Suprapubic skin (tissue), 4 donors: ENCODE measurements at regions not wholly inside any gene's neighbourhood (a gene's known extent, or its start where the extent isn't known, plus 50 kb on each side); places are given as distances from the start of the nearest gene placed in this dataset.

Source experiments
- POLR2A ChIP-seq, 2 donors: fragments of 450-650 bp; IDR thresholded peaks; one replicate each; pipeline ENCODE4 v1.6.1; 2017; ENCODE audit warnings: antibody characterized with exemption in 2 of 2, mild to moderate bottlenecking in 2 of 2, moderate library complexity in 2 of 2
- POLR2AphosphoS5 ChIP-seq, 3 donors: sonication (generic); formaldehyde crosslinking; IDR thresholded peaks; one replicate each; pipeline ENCODE4 v1.6.1; 2017; ENCODE audit warnings: antibody characterized with exemption in 3 of 3
- TF ChIP-seq, protein P1 (sequence below), 2 donors: fragments of 200-600 bp in 1 of 2; fragments of 450-650 bp in 1 of 2; sonication (generic) in 1 of 2; IDR thresholded peaks; one replicate each; pipeline ENCODE4 v1.5.1; 2016 to 2019; ENCODE audit warnings: antibody characterized with exemption in 2 of 2, mild to moderate bottlenecking in 1 of 2, moderate library complexity in 1 of 2

DNA sequence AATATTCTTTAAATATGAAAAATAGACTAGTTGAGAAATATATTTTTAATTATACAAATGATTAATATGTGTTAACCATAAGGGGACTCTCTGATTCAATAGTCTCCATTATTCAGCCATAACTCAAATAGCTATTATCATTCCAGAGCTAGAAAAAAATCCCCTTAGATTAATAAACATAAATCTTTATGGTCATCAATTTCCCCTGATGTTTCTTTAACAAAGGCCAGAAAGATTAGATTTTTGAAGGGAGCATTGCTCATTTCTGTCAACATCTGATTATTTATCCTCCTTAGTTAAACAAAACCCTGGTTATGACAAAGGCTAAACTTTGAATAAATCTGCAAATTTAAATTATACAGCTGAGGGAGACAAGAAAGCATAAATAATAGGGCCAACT lies 215.7 kb downstream of the PLA2G4A start:
- TF ChIP-seq, protein P1, sequence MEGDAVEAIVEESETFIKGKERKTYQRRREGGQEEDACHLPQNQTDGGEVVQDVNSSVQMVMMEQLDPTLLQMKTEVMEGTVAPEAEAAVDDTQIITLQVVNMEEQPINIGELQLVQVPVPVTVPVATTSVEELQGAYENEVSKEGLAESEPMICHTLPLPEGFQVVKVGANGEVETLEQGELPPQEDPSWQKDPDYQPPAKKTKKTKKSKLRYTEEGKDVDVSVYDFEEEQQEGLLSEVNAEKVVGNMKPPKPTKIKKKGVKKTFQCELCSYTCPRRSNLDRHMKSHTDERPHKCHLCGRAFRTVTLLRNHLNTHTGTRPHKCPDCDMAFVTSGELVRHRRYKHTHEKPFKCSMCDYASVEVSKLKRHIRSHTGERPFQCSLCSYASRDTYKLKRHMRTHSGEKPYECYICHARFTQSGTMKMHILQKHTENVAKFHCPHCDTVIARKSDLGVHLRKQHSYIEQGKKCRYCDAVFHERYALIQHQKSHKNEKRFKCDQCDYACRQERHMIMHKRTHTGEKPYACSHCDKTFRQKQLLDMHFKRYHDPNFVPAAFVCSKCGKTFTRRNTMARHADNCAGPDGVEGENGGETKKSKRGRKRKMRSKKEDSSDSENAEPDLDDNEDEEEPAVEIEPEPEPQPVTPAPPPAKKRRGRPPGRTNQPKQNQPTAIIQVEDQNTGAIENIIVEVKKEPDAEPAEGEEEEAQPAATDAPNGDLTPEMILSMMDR (IDR thresholded peaks at IDR 0.05), result no peak
- no peak for TF ChIP-seq POLR2A (IDR thresholded peaks at IDR 0.05)
- TF ChIP-seq POLR2AphosphoS5 (IDR thresholded peaks at IDR 0.05), result no peak
